ENCODE measurements at regions not wholly inside any gene's neighbourhood (a gene's known extent, or its start where the extent isn't known, plus 50 kb on each side); places are given as distances from the start of the nearest gene placed in this dataset.
"Not testable (repeated sequence)": the region's sequence is repeated elsewhere in the genome, so short reads cannot be mapped to it uniquely, and the experiment has no call there.

- Histone ChIP-seq H3K9me3 (ENCODE audit: control insufficient read depth, low read length) (no peaks in the 10 kb centered on the region), H3K27ac (ENCODE audit: low read depth, low read length) (no peak overlapping the region), H3K27me3 (ENCODE audit: control insufficient read depth, insufficient read depth, low read length, poor library complexity, severe bottlenecking) (no peaks in the 10 kb centered on the region), H3K36me3 (ENCODE audit: control insufficient read depth, insufficient read depth, low read length) (no peaks in the 10 kb centered on the region), H3K4me1 (ENCODE audit: control insufficient read depth, insufficient read depth, low read length) (peaks cover 8% of the 10 kb centered on the region), H3K4me3 (ENCODE audit: low read length) (no peak overlapping the region), H3K9ac (ENCODE audit: extremely low read depth, low read length, poor library complexity, severe bottlenecking) (no peak overlapping the region)
- Mint-ChIP-seq H3K4me3 (no peak overlapping the region), H3K9me3 (no peaks in the 10 kb centered on the region), H3K27ac (no peak overlapping the region), H3K4me1 (peaks cover 5% of the 10 kb centered on the region), H3K36me3 (ENCODE audit: low read depth) (no peaks in the 10 kb centered on the region), H3K27me3 (ENCODE audit: insufficient read depth) (no peaks in the 10 kb centered on the region)
- no peak for DNase-seq
- no peak for TF ChIP-seq CTCF (conservative IDR thresholded peaks at IDR 0.05)
- 97 to 100% methylated on average over 2 of the region's 2 CpGs for WGBS, 2 experiments (ENCODE audit: insufficient coverage in 1 of 2, insufficient read length in 1 of 2)
These were observed 143.8 kb upstream of the RXFP2 start for GRCh38 chr13:31595563-31595962.

- H3K27me3 ChIP-seq (ENCODE audit: control insufficient read depth, insufficient read depth, low read length, poor library complexity, severe bottlenecking): no peaks in the 10 kb centered on the region
- H3K36me3 Mint-ChIP-seq (ENCODE audit: low read depth): no peaks in the 10 kb centered on the region
- H3K27me3 Mint-ChIP-seq (ENCODE audit: insufficient read depth): no peaks in the 10 kb centered on the region
- H3K27ac ChIP-seq (ENCODE audit: low read depth, low read length): no peak overlapping the region
- H3K36me3 ChIP-seq (ENCODE audit: control insufficient read depth, insufficient read depth, low read length): no peaks in the 10 kb centered on the region
- no peak for TF ChIP-seq CTCF (conservative IDR thresholded peaks at IDR 0.05)
- H3K9me3 Mint-ChIP-seq: peaks cover 8% of the 10 kb centered on the region
- no peak overlapping the region for H3K4me3 ChIP-seq (ENCODE audit: low read length)
- no peak for DNase-seq
- H3K9ac ChIP-seq (ENCODE audit: extremely low read depth, low read length, poor library complexity, severe bottlenecking): no peak overlapping the region
- no peak overlapping the region for H3K27ac Mint-ChIP-seq
- no peaks in the 10 kb centered on the region for H3K4me1 Mint-ChIP-seq
- peaks cover 4% of the 10 kb centered on the region for H3K4me1 ChIP-seq (ENCODE audit: control insufficient read depth, insufficient read depth, low read length)
- WGBS, 2 experiments (ENCODE audit: insufficient coverage in 1 of 2, insufficient read length in 1 of 2): 60 to 94% methylated on average over 1 to 3 of the region's 3 CpGs
- H3K4me3 Mint-ChIP-seq: no peak overlapping the region
- peaks cover 6% of the 10 kb centered on the region for H3K9me3 ChIP-seq (ENCODE audit: control insufficient read depth, low read length)
These were observed 140.3 kb upstream of the RXFP2 start for GRCh38 chr13:31598990-31599389.

GRCh38 chr13:31605076-31605860, 134.1 kb upstream of the RXFP2 start:
- H3K9ac ChIP-seq (ENCODE audit: extremely low read depth, low read length, poor library complexity, severe bottlenecking): no peak overlapping the region
- no peaks in the 10 kb centered on the region for H3K27me3 Mint-ChIP-seq (ENCODE audit: insufficient read depth)
- peaks cover 32% of the 10 kb centered on the region for H3K9me3 Mint-ChIP-seq
- H3K4me1 Mint-ChIP-seq: peaks cover 8% of the 10 kb centered on the region
- no peak for TF ChIP-seq CTCF (conservative IDR thresholded peaks at IDR 0.05)
- WGBS, 2 experiments (ENCODE audit: insufficient coverage in 1 of 2, insufficient read length in 1 of 2): 43 to 73% methylated on average over 3 to 5 of the region's 5 CpGs
- DNase-seq: no peak
- H3K36me3 Mint-ChIP-seq (ENCODE audit: low read depth): no peaks in the 10 kb centered on the region
- H3K27ac Mint-ChIP-seq: no peak overlapping the region
- no peak overlapping the region for H3K4me3 ChIP-seq (ENCODE audit: low read length)
- H3K27me3 ChIP-seq (ENCODE audit: control insufficient read depth, insufficient read depth, low read length, poor library complexity, severe bottlenecking): no peaks in the 10 kb centered on the region
- no peaks in the 10 kb centered on the region for H3K4me1 ChIP-seq (ENCODE audit: control insufficient read depth, insufficient read depth, low read length)
- H3K36me3 ChIP-seq (ENCODE audit: control insufficient read depth, insufficient read depth, low read length): no peaks in the 10 kb centered on the region
- no peak overlapping the region for H3K4me3 Mint-ChIP-seq
- H3K9me3 ChIP-seq (ENCODE audit: control insufficient read depth, low read length): peaks cover 22% of the 10 kb centered on the region
- peak overlapping the region; percentile 72 for H3K27ac ChIP-seq (ENCODE audit: low read depth, low read length)

GRCh38 chr13:31607531-31607930, 131.8 kb upstream of the RXFP2 start:
- not testable (repeated sequence) for H3K9ac ChIP-seq (ENCODE audit: extremely low read depth, low read length, poor library complexity, severe bottlenecking); H3K4me1 Mint-ChIP-seq; H3K27me3 Mint-ChIP-seq (ENCODE audit: insufficient read depth); H3K4me3 Mint-ChIP-seq; H3K27me3 ChIP-seq (ENCODE audit: control insufficient read depth, insufficient read depth, low read length, poor library complexity, severe bottlenecking); H3K36me3 Mint-ChIP-seq (ENCODE audit: low read depth); H3K36me3 ChIP-seq (ENCODE audit: control insufficient read depth, insufficient read depth, low read length); H3K4me1 ChIP-seq (ENCODE audit: control insufficient read depth, insufficient read depth, low read length); H3K27ac ChIP-seq (ENCODE audit: low read depth, low read length)
- Mint-ChIP-seq H3K27ac (peak overlapping the region; percentile 64), H3K9me3 (peaks cover 25% of the 10 kb centered on the region)
- Histone ChIP-seq H3K4me3 (ENCODE audit: low read length) (peak overlapping the region; percentile 29), H3K9me3 (ENCODE audit: control insufficient read depth, low read length) (peaks cover 17% of the 10 kb centered on the region)
- WGBS, 2 experiments (ENCODE audit: insufficient coverage in 1 of 2, insufficient read length in 1 of 2): 67 to 86% methylated on average over 3 to 7 of the region's 7 CpGs
- peak; percentile 74 for DNase-seq

- peaks cover 25% of the 10 kb centered on the region for H3K9me3 Mint-ChIP-seq
- not testable (repeated sequence) for H3K27me3 ChIP-seq (ENCODE audit: control insufficient read depth, insufficient read depth, low read length, poor library complexity, severe bottlenecking); H3K36me3 ChIP-seq (ENCODE audit: control insufficient read depth, insufficient read depth, low read length); H3K36me3 Mint-ChIP-seq (ENCODE audit: low read depth); H3K4me1 Mint-ChIP-seq; H3K27me3 Mint-ChIP-seq (ENCODE audit: insufficient read depth); H3K4me3 Mint-ChIP-seq; H3K4me1 ChIP-seq (ENCODE audit: control insufficient read depth, insufficient read depth, low read length); H3K27ac ChIP-seq (ENCODE audit: low read depth, low read length); DNase-seq; H3K27ac Mint-ChIP-seq; H3K9ac ChIP-seq (ENCODE audit: extremely low read depth, low read length, poor library complexity, severe bottlenecking); H3K4me3 ChIP-seq (ENCODE audit: low read length)
- 86 to 100% methylated on average over 3 to 23 of the region's 23 CpGs for WGBS, 2 experiments (ENCODE audit: insufficient coverage in 1 of 2, insufficient read length in 1 of 2)
- H3K9me3 ChIP-seq (ENCODE audit: control insufficient read depth, low read length): peaks cover 21% of the 10 kb centered on the region
These were observed 130.5 kb upstream of the RXFP2 start for GRCh38 chr13:31608780-31609179.
